IMR-90 (cell line): ENCODE measurements at regions not wholly inside any gene's neighbourhood (a gene's known extent, or its start where the extent isn't known, plus 50 kb on each side); places are given as distances from the start of the nearest gene placed in this dataset.

ENCODE experiments used
- BHLHE40 ChIP-seq: fragments of 150-350 bp; IDR thresholded peaks from 2 replicates; pipeline ENCODE4 v1.6.1; 2016; ENCODE audit warnings: mild to moderate bottlenecking, low read depth, low read length
- ELK1 ChIP-seq: fragments of 150-350 bp; IDR thresholded peaks from 2 replicates; pipeline ENCODE4 v1.6.1; 2016; ENCODE audit warnings: low read depth, mild to moderate bottlenecking, low read length, moderate library complexity, borderline replicate concordance
- FOS ChIP-seq: fragments of 150-350 bp; IDR thresholded peaks from 2 replicates; pipeline ENCODE4 v1.6.1; 2016; ENCODE audit warnings: low read depth, low read length
- MAFK ChIP-seq: IDR thresholded peaks from 2 replicates; pipeline ENCODE4 v1.6.1; 2012; ENCODE audit warnings: low read depth, low read length, improper control_type of control experiment
- MXI1 ChIP-seq: IDR thresholded peaks from 2 replicates; pipeline ENCODE4 v1.6.1; 2012; ENCODE audit warnings: low read depth, mild to moderate bottlenecking, low read length, moderate library complexity, borderline replicate concordance
- NFE2L2 ChIP-seq: fragments of 150-350 bp; IDR thresholded peaks from 2 replicates; pipeline ENCODE4 v1.6.1; 2016; ENCODE audit warnings: low read depth, mild to moderate bottlenecking, low read length
- POLR2A ChIP-seq: IDR thresholded peaks from 2 replicates; pipeline ENCODE4 v1.6.1; 2012; ENCODE audit warnings: mild to moderate bottlenecking, low read depth, low read length
- RAD21 ChIP-seq: IDR thresholded peaks from 2 replicates; pipeline ENCODE4 v1.6.1; 2012; ENCODE audit warnings: low read length, improper control_type of control experiment
- RCOR1 ChIP-seq: IDR thresholded peaks from 2 replicates; pipeline ENCODE4 v1.6.1; 2012; ENCODE audit warnings: mild to moderate bottlenecking, low read length, improper control_type of control experiment; ENCODE audit not compliant: insufficient replicate concordance
- RFX5 ChIP-seq: IDR thresholded peaks from 2 replicates; pipeline ENCODE4 v1.8.0; 2012; ENCODE audit warnings: low read depth, mild to moderate bottlenecking, low read length, moderate library complexity
- SMC3 ChIP-seq: fragments of 150-350 bp; IDR thresholded peaks from 2 replicates; pipeline ENCODE4 v1.6.1; 2016; ENCODE audit warnings: low read depth, mild to moderate bottlenecking, antibody characterized with exemption, low read length, moderate library complexity
- TF ChIP-seq, protein P1 (sequence below): conservative IDR thresholded peaks from 2 replicates; pipeline ENCODE4 v1.5.1; 2012; ENCODE audit warnings: mild to moderate bottlenecking, low read depth, low read length, improper control_type of control experiment
- TF ChIP-seq, protein P2 (sequence below): fragments of 150-350 bp; IDR thresholded peaks from 2 replicates; pipeline ENCODE4 v1.6.1; 2017; ENCODE audit warnings: mild to moderate bottlenecking, antibody characterized with exemption, low read length, low read depth

DNA sequence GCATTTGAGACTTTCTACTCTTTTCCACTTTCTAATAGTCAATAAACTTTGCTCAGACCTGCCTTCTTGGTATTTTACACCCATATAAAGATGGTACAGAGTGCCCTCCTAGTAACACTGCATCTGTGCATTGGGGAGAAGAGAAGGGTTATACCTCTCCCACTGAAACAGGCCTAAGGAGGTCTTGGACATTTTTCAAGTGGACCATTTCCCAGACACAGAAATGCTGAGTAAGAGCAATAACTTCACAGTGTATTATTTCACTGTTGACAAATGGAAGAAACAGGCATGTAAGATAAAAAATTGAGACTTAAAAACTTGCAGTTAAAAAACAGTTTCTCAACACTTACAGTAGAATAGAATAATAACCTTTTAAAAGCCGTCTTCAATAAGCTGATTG lies 1224.0 kb upstream of the CDH18 start:
- TF ChIP-seq, protein P1, sequence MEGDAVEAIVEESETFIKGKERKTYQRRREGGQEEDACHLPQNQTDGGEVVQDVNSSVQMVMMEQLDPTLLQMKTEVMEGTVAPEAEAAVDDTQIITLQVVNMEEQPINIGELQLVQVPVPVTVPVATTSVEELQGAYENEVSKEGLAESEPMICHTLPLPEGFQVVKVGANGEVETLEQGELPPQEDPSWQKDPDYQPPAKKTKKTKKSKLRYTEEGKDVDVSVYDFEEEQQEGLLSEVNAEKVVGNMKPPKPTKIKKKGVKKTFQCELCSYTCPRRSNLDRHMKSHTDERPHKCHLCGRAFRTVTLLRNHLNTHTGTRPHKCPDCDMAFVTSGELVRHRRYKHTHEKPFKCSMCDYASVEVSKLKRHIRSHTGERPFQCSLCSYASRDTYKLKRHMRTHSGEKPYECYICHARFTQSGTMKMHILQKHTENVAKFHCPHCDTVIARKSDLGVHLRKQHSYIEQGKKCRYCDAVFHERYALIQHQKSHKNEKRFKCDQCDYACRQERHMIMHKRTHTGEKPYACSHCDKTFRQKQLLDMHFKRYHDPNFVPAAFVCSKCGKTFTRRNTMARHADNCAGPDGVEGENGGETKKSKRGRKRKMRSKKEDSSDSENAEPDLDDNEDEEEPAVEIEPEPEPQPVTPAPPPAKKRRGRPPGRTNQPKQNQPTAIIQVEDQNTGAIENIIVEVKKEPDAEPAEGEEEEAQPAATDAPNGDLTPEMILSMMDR, result no peak
- TF ChIP-seq SMC3 (no peak), RFX5 (no peak), RCOR1 (no peak), RAD21 (no peak), POLR2A (no peak), MXI1 (no peak), ELK1 (no peak), NFE2L2 (no peak), BHLHE40 (no peak), MAFK (peak; percentile 47), FOS (no peak)
- TF ChIP-seq, protein P2, sequence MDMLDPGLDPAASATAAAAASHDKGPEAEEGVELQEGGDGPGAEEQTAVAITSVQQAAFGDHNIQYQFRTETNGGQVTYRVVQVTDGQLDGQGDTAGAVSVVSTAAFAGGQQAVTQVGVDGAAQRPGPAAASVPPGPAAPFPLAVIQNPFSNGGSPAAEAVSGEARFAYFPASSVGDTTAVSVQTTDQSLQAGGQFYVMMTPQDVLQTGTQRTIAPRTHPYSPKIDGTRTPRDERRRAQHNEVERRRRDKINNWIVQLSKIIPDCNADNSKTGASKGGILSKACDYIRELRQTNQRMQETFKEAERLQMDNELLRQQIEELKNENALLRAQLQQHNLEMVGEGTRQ, result no peak
